ENCODE measurements at regions not wholly inside any gene's neighbourhood (a gene's known extent, or its start where the extent isn't known, plus 50 kb on each side); places are given as distances from the start of the nearest gene placed in this dataset.

DNA sequence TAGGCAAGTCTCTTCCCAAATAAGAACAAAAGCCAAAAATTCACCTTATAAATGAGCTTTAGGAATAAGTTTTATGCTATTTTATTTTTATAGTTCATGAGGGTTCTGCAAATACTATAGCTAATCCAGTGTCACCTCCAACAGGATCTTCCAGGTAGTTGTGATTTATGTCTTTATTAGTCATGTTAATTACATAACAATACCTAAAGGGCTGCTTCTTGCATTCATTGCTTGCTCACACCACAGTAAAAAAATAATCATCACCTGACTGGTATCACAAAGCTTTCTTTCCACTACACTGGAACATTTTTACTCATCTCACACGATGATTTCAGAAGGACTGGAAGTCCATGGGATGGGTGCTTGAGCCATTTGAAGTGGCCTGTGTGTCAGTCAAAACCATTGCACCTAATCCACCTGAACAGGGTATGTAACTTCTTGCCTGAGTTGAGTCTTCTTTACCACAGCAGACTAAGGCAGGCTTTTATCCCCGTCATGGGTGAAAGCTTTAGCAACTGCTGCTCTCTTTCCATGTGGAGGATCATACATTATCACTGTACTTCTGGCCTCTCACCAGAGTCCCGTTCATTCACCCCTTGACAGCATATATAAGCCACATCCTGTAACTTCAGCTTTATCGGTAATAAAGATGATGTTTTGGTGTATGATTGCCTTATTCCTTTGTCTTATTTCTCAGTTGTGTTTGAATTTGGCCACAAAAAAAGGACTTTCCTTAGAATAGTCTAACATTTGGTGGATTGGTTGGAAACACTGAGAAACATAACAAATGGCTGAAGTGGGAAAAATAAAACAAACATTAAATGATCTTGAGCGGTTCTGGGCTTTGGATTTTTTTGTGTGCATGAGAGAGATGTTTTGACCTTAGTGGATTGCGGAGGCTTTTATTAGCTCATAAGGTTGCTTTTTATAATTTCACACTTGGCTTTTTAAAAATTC lies 382.6 kb upstream of the THBS1 start:
- in situ Hi-C loops (cut with HindIII; ENCODE audit: low pct_unique_long_range_greater_than_20kb, low sequenced_read_pairs), result no loop called here
- DNase-seq (ENCODE audit: low read depth), result no peak

DNA sequence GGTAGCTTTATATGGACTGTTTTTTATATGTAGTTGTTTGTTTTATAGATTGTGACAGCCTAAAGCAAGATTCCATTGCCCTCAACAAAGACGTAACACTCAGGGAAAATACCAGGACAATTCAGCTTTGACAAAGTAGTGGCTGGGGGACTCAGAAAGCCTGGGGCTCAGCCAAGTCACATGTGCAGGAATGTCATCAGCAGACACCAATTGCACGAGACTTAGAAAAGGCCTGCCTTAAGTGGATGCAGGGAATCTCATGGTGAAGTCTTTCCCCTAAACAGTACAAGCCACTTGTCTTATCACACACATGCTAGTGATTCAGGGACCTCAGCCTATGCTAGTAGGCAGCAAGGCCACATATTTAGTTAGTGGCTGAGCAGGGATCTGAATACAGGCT lies 381.8 kb upstream of the THBS1 start:
- in situ Hi-C loops (cut with HindIII; ENCODE audit: low pct_unique_long_range_greater_than_20kb, low sequenced_read_pairs), result no loop called here
- DNase-seq (ENCODE audit: low read depth), result no peak

DNA sequence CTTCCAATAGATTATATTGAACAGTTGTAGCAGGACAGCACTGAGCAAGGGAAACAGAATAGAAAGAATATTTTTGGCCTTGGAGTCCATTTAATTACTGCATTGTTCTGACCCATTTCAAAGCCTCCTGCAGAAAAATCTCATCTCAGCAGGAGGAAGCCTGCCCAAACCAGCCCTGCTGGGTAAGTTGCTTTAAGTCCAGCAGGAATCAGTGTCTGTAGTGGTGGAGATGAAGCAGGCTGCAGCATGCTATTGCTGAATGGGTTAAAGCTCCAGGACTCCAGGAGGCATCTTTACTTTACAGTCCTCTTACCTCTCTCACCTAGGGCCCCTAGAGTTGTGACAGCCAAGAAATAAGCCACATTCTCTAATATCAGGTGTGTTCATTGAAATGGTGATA lies 380.3 kb upstream of the THBS1 start:
- DNase-seq (ENCODE audit: low read depth), result no peak
- in situ Hi-C loops (cut with HindIII; ENCODE audit: low pct_unique_long_range_greater_than_20kb, low sequenced_read_pairs), result no loop called here

DNA sequence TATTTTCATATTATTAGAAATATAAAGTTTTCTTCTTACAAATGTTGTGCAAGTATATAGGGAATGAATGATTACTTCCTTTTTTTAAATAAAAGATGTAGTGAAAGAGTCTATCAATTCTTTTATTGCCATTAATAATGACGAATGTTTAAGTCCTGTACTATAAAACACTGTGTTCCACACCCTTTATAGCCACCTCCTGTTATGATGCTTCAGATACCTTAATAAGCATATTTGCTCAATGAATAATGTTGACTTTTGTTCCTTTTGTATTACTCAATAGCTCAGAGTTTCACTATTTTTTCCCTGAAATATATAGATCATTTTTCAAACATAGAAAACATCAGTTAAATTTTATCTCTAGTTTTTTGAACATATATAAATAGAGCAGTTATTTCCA lies 378.2 kb upstream of the THBS1 start:
- in situ Hi-C loops (cut with HindIII; ENCODE audit: low pct_unique_long_range_greater_than_20kb, low sequenced_read_pairs), result no loop called here
- no peak for DNase-seq (ENCODE audit: low read depth)

DNA sequence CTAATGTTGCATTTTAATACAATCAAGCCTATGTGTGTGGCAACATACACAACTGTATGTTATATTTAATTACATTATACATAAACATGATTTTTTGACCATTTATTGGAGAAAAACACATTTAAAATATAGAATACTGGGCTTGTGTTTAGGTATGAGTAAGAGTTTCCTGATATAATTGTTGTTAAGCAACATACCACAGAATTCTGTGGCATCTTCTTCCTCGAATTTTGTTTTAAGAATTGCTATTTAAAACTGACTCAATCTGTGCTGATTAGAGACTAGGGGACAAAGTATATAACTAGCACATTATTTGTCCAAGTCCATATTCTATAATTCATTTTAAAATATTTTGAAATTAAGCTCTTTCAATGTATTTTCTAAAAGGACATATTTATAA lies 376.8 kb upstream of the THBS1 start:
- DNase-seq (ENCODE audit: low read depth), result no peak
- in situ Hi-C loops (cut with HindIII; ENCODE audit: low pct_unique_long_range_greater_than_20kb, low sequenced_read_pairs), result no loop called here

DNA sequence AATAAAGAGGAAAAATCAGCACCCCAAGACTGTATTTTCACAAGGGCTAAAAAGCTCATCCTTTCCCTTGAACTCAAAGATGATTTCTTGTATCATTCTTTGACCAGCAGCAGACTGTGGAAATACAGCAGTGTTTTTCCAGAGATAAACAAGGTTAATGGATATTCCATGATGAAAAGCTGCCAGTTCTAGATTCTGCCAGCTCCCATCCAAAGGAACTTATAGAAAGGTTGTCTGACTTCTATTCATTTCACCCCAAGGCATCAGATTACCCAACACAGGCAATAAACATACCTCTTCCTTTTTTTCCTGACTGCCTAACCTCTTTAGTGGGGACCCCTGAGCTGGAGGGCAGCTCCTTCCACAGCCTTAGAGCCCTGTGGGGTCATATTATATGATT lies 375.8 kb upstream of the THBS1 start:
- in situ Hi-C loops (cut with HindIII; ENCODE audit: low pct_unique_long_range_greater_than_20kb, low sequenced_read_pairs), result no loop called here
- no peak for DNase-seq (ENCODE audit: low read depth)

DNA sequence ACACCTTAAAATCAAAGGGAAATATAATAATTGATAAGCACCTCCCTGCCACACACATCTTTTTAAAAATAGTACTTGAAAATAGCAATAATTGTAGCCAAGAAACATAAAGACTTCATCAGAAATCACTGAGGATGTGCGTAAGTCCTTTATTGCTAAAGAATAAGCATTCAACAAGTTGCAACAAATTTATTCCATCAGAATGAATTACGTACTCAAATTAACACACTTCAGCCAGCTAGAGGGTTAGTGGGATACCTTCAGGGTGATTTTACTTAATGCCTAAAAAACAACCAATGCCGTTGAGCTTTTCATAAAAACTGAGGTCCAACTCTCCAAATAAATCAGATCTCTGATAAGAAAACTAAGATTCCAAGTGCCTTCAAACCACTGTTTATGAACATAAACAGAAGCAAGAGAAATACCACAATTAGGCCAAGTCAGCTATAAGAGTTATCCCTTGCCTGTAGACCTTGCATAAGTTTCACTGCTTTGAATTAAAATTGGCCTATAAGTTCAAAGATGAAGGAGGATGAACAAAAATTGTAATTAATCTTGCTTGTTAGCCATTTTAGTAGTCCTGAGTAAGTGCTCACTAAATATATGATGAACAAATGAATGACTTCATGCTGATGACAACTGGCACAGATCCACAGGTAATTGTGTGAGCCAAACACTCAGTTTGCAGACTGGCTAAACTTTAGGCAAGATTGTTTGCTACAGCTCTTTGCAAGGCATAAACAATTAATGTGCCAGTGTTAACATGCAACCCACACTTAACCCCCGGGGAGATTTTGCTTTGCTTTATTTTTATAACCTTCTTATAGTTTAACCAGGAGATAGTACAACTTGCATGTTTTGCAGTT lies 375.1 kb upstream of the THBS1 start:
- in situ Hi-C loops (cut with HindIII; ENCODE audit: low pct_unique_long_range_greater_than_20kb, low sequenced_read_pairs), result no loop called here
- no peak for DNase-seq (ENCODE audit: low read depth)

DNA sequence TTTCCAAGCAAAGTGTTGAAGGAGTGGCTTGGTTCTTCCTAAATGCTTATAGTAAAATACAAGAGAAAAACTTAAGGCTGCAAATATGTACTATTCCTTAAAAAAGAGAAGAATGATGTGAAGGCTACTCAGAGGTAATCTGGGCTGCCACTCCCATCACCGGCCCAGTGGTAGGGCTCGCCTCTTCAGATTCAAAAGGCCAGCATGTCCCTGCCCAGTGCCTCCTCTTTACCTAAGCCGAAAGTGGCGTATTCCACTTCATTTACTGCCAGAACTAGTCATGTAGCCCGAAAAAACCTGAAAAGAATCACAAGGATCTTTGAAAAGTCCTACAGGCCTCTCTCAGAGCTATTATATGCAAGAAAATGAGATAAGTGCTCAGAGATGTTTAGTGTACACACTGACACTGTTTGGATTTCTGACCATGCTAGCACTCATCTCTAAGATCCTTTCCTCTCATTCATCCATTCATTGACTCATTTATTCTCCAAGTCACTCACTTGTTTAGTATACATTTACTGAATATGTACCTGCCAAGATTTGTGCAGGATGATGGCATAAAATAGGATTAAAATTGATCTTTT lies 373.3 kb upstream of the THBS1 start:
- in situ Hi-C loops (cut with HindIII; ENCODE audit: low pct_unique_long_range_greater_than_20kb, low sequenced_read_pairs), result no loop called here
- no peak for DNase-seq (ENCODE audit: low read depth)

DNA sequence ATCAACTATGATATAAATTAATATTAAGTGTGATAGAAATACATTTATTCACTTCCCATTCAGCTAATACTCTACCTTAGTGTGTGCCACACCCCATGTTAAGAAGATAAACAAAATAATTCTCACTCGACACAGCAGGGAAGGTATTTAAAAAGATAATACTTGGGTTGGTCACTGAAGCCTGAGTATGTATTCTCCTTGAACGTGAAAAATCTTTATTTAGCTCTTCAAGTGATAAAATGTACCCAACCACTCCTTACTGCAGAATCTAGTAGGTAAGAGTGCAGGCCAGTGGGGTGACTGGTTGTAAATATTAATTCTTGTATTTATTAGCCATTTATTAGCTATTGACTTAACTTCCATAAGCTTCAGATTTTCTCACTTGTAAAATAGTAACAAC lies 372.7 kb upstream of the THBS1 start:
- no peak for DNase-seq (ENCODE audit: low read depth)
- in situ Hi-C loops (cut with HindIII; ENCODE audit: low pct_unique_long_range_greater_than_20kb, low sequenced_read_pairs), result no loop called here

DNA sequence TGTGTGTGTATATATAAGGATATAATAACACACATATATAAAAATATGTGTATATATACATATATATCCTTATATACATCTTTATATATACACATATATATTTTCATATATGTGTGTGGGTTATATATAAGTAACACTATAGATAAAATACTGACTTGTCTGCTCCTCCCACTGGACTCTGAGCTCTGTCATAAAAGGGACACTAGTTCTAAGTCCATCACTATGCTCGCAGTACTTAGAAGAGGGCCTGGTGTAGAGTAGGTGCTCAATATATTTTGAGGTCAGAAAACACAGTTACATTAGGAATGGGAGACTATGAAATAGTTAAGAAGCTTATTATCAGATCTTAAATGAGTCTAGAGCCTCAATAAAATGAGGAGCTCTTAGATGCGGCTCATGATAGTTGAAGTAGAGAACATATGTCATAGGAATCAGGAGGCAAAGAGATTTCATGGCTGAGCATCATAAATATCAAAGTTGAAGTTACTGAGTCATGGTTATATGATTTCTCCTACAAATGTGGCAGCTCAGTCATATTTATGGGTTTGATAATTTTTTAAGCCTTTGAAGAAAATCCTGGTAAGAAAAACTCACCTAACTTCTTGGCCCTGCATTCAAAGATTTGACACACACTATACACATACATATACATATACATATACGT lies 371.2 kb upstream of the THBS1 start:
- in situ Hi-C loops (cut with HindIII; ENCODE audit: low pct_unique_long_range_greater_than_20kb, low sequenced_read_pairs), result no loop called here
- DNase-seq (ENCODE audit: low read depth), result no peak

DNA sequence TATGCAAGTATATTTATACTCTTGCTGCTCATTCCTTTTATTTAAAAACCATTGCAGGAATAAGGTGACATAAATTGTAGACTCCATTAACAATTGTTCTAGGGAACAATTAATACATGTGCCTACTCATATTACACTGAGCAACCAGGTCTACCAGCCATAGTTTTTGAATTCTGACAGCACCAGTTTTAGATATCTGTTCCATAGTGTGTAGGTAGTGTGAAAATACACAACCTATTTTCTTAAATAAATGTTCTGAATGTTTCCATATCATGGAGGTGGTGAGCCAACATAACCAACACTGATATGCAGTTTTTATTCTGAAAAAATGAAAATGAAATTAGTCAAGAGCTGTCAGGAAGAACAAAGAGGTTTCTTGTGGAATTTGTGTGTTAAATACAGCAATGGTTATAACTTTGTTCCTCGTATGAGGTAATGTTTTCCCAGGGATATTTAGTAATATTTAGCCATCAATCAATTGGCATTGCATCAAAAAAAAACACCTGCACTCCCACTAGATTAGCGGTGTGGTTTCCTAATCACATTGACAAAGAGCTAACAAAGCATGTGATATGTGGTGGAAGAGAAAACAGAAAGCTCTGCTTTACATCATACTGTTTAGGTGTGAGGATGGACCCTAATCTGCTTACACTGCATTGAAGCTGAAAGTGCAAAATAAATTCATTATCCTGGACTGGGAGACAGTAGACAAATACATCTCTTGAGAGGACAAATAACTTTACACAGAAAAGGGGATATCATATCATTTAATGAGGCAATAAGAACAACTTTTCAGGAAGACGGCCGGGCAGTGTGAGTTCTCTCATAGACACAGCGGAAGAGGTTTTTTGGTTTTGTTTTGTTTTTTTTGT lies 369.5 kb upstream of the THBS1 start:
- no peak for DNase-seq (ENCODE audit: low read depth)
- in situ Hi-C loops (cut with HindIII; ENCODE audit: low pct_unique_long_range_greater_than_20kb, low sequenced_read_pairs), result no loop called here

DNA sequence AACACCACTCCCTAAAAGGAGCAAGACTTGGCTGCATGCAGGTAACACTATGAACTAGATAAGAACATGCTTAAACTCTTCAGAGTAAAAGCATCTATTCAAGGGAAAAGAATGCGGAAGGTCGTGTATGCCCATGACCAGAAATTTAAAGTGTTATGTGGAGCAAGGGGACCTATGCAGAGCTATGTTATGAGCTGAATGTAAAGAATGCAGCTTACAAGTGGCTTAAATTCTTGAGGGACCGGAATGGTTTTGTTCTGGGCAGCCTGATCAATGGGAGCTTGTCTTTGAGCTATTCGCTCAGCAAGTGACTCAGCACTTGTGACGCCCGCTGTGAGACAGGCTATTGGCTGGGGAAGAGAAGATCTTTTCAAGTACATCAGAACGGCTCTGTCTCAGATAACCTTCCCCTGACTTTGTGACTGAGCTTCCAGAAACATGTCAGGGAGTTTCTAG lies 367.5 kb upstream of the THBS1 start:
- in situ Hi-C loops (cut with HindIII; ENCODE audit: low pct_unique_long_range_greater_than_20kb, low sequenced_read_pairs), result no loop called here
- peak; percentile 45 for DNase-seq (ENCODE audit: low read depth)

DNA sequence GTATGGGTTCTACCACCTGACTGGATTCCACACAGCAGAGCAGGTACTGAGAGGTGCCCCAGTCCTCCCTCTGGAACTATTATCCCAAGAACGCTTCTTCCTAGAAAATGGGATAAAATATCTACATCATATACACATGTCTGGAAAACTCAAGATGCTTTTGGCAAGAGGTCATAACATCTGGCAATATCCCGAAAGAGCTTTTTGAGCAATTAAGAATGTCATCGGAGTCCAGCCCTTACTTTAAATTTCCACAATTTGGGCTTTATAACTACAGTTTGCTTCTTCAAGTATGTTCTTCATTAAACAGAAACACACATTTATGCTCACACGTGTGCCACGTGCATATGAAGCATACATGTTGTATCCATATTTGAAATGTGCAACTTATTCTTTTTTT lies 365.9 kb upstream of the THBS1 start:
- no peak for DNase-seq (ENCODE audit: low read depth)
- in situ Hi-C loops (cut with HindIII; ENCODE audit: low pct_unique_long_range_greater_than_20kb, low sequenced_read_pairs), result no loop called here

DNA sequence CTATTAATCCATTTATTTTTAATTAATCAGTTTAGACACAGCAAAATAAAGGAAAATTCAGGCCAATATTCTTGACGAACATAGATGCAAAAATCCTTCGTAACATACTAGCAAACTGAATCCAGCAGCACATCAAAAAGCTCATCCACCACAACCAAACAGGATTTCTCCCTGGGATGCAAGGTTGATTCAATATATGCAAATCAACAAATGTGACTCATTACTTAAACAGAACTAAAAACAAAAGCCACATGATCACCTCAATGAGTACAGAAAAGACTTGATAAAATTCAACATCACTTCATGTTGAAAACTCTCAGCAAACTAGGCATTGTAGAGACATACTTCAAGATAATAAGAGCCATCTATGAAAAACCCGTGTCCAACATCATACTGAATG lies 364.1 kb upstream of the THBS1 start:
- in situ Hi-C loops (cut with HindIII; ENCODE audit: low pct_unique_long_range_greater_than_20kb, low sequenced_read_pairs), result no loop called here
- DNase-seq (ENCODE audit: low read depth), result no peak

DNA sequence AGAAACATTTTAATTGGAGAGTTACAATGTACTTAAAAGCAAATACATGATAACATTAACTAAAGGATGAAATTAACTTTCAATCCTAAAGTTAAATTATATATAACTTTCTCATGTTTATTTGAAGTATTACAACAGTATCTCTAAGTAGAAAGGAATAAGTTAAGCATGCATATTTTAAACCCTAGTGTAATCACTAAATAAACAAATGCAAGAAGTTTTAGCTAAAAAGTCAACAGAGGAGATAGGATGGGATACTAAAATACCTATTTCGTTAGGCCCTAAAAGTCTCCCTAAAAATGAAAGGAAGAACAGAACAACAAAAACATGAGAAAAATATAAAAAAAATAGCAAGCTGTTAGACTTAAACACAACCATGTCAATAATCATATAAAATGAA lies 361.3 kb upstream of the THBS1 start:
- in situ Hi-C loops (cut with HindIII; ENCODE audit: low pct_unique_long_range_greater_than_20kb, low sequenced_read_pairs), result no loop called here
- DNase-seq (ENCODE audit: low read depth), result no peak

DNA sequence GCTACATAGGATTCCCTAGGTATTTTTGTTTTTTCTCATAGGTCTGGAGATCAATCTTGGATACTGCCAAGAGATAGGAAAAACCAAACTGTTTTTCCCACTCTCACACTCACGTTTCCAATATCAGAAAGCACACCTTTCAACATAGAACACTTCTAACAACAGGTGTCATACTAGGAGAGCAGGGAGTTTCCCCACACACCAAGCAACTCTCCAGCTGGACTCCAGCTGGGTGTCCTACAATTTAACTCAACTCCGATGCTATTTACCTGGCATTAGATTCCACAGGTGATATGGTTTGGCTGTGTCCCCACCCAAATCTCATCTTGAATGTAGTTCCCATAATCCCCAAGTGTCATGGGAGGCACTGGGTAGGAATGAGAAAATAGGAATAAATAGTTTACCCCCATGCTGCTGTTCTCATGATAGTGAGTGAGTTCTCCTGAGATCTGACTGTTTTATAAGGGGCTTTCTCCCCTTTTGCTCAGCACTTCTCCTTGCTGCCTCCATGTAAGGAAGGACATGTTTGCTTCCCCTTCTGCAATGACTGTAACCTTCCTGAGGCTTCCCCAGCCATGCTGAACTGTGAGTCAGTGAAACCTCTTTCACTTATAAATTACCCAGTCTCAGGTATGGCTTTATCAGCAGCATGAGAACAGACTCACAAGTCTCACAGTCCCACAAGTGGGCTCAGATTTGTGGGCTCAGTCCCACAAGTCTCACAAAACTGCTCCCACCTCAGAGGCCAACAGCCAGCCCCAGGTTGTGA lies 354.5 kb upstream of the THBS1 start:
- no peak for DNase-seq (ENCODE audit: low read depth)
- in situ Hi-C loops (cut with HindIII; ENCODE audit: low pct_unique_long_range_greater_than_20kb, low sequenced_read_pairs), result no loop called here

DNA sequence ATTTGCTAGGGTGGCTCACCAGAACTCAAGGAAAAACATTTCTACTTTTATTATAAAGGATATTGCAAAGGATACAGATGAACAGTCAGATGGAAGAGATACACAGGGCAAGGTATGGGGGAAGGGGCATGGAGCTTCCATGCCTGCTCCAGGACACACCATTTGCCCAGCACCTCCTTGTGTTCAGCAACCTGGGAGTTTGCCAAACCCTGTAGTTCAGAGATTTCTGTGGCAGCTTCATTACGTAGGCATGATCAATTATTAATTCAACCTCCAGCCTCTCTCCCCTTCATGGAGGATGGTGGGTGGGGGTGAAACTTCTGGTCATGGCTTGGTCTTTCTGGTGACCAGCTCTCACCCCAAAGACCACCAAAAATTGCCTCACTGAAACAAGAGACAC lies 353.9 kb upstream of the THBS1 start:
- in situ Hi-C loops (cut with HindIII; ENCODE audit: low pct_unique_long_range_greater_than_20kb, low sequenced_read_pairs), result no loop called here
- DNase-seq (ENCODE audit: low read depth), result no peak
